ENCODE measurements at regions not wholly inside any gene's neighbourhood (a gene's known extent, or its start where the extent isn't known, plus 50 kb on each side); places are given as distances from the start of the nearest gene placed in this dataset.

- TF ChIP-seq ZNF404 (tag by site-specific recombination; IDR thresholded peaks at IDR 0.05) (no peak), KLF7 (tag by site-specific recombination; IDR thresholded peaks at IDR 0.05; ENCODE audit: borderline replicate concordance) (no peak)
- Histone ChIP-seq H3K9me3 (ENCODE audit: control insufficient read depth, insufficient read depth, low read depth, low read length) (no peaks in the 10 kb centered on the region), H3K4me3 (ENCODE audit: low read depth, low read length) (no peak overlapping the region), H3K36me3 (ENCODE audit: control insufficient read depth in 2 of 2, insufficient read depth in 1 of 2, low read length in 2 of 2) (no peaks in the 10 kb centered on the region), H3K27ac (ENCODE audit: extremely low read depth, low read depth, low read length) (no peak overlapping the region), H3K4me1 (ENCODE audit: control insufficient read depth, insufficient read depth, low read length) (no peaks in the 10 kb centered on the region)
- POLR2A ChIA-PET = interaction anchor here (1.2 kb wide), 1 partner anchor 137 kb away, joined by 5 read pairs; the partner anchor contains the start of gene PFKFB3
- CTCF ChIA-PET = interaction anchor here (1.7 kb wide), 1 partner anchor 62 kb away, joined by 5 read pairs; no protein-coding TSS in a partner anchor
These were observed 137.2 kb downstream of the PFKFB3 start for GRCh38 chr10:6339891-6340290.

GRCh38 chr10:6342096-6342685 lies 139.5 kb downstream of the PFKFB3 start:
- POLR2A ChIA-PET = no interaction called here
- H3K4me1 ChIP-seq (ENCODE audit: control insufficient read depth, insufficient read depth, low read length) = no peaks in the 10 kb centered on the region
- CTCF ChIA-PET = no interaction called here

GRCh38 chr10:6343305-6344010 lies 140.7 kb downstream of the PFKFB3 start:
- no peaks in the 10 kb centered on the region for H3K9me3 ChIP-seq (ENCODE audit: control insufficient read depth, insufficient read depth, low read depth, low read length)
- POLR2A ChIA-PET = no interaction called here
- no peaks in the 10 kb centered on the region for H3K4me1 ChIP-seq (ENCODE audit: control insufficient read depth, insufficient read depth, low read length)
- CTCF ChIA-PET = interaction anchor here (0.7 kb wide), 1 partner anchor 321 kb away, joined by 3 read pairs; no protein-coding TSS in a partner anchor
- TF ChIP-seq SALL2 (tag by site-specific recombination; IDR thresholded peaks at IDR 0.05; ENCODE audit: borderline replicate concordance) (no peak), ZNF248 (tag by site-specific recombination; IDR thresholded peaks at IDR 0.05) (no peak), FEZF1 (tag by site-specific recombination; IDR thresholded peaks at IDR 0.05) (no peak), AEBP2 (tag by site-specific recombination; IDR thresholded peaks at IDR 0.05; ENCODE audit: borderline replicate concordance) (no peak), ZNF670 (tag by site-specific recombination; IDR thresholded peaks at IDR 0.05; ENCODE audit: low read depth) (no peak), ZSCAN5A (tag by site-specific recombination; IDR thresholded peaks at IDR 0.05) (no peak), ZNF777 (tag by site-specific recombination; IDR thresholded peaks at IDR 0.05; ENCODE audit: borderline replicate concordance) (no peak), ZBTB11 (tag by site-specific recombination; conservative IDR thresholded peaks at IDR 0.05; ENCODE audit: low read depth) (no peak), ZNF747 (tag by site-specific recombination; IDR thresholded peaks at IDR 0.05) (no peak), ZNF639 (tag by site-specific recombination; IDR thresholded peaks at IDR 0.05) (no peak), ZBTB17 (tag by site-specific recombination; IDR thresholded peaks at IDR 0.05) (no peak), PATZ1 (tag by site-specific recombination; IDR thresholded peaks at IDR 0.05) (no peak), ZNF549 (tag by site-specific recombination; IDR thresholded peaks at IDR 0.05) (no peak)
- H3K27ac ChIP-seq (ENCODE audit: extremely low read depth, low read depth, low read length) = no peak overlapping the region
- H3K36me3 ChIP-seq (ENCODE audit: control insufficient read depth in 2 of 2, insufficient read depth in 1 of 2, low read length in 2 of 2) = no peaks in the 10 kb centered on the region; a peak in 1 of 3 replicates
- H3K4me3 ChIP-seq (ENCODE audit: low read depth, low read length) = no peak overlapping the region

More at GRCh38 chr10:6342096-6342685, 139.5 kb downstream of the PFKFB3 start:
- H3K4me3 ChIP-seq (ENCODE audit: low read depth, low read length) = no peak overlapping the region
- H3K27ac ChIP-seq (ENCODE audit: extremely low read depth, low read depth, low read length) = no peak overlapping the region
- no peaks in the 10 kb centered on the region for H3K9me3 ChIP-seq (ENCODE audit: control insufficient read depth, insufficient read depth, low read depth, low read length)
- H3K36me3 ChIP-seq (ENCODE audit: control insufficient read depth in 2 of 2, insufficient read depth in 1 of 2, low read length in 2 of 2) = no peaks in the 10 kb centered on the region; a peak in 1 of 3 replicates
- TF ChIP-seq ZNF626 (tag by site-specific recombination; IDR thresholded peaks at IDR 0.05) (no peak), EGR2 (tag by site-specific recombination; IDR thresholded peaks at IDR 0.05; ENCODE audit: low read depth) (0 out of 2 replicates have a peak, but pooled peaks have one; percentile 7), HOXA7 (CRISPR knock-in tag; IDR thresholded peaks at IDR 0.05; ENCODE audit: borderline replicate concordance) (no peak), ZNF202 (tag by site-specific recombination; IDR thresholded peaks at IDR 0.05; ENCODE audit: borderline replicate concordance) (no peak), ZFHX2 (tag by site-specific recombination; conservative IDR thresholded peaks at IDR 0.05) (peak; percentile 30; the same call in 1 of the 2 replicates)

Measured in HEK293 (cell line).